GM23248 (cell line): ENCODE measurements at regions not wholly inside any gene's neighbourhood (a gene's known extent, or its start where the extent isn't known, plus 50 kb on each side); places are given as distances from the start of the nearest gene placed in this dataset.

Experiments used
- DNase-seq: peaks from one replicate; pipeline ENCODE4 v3.0.0-alpha.2; 2015
- H2AFZ ChIP-seq: fragments of 200-600 bp; sonication (generic); 2 replicates; pipeline ENCODE4 v1.6.1; 2016; ENCODE audit warnings: antibody characterized with exemption
- H3F3A ChIP-seq: fragments of 200-600 bp; sonication (generic); 2 replicates; pipeline ENCODE4 v1.6.1; 2016; ENCODE audit warnings: mild to moderate bottlenecking, antibody characterized with exemption, mixed run types; ENCODE audit not compliant: insufficient read depth
- H3K27ac ChIP-seq: fragments of 200-600 bp; sonication (generic); 2 replicates; pipeline ENCODE4 v1.5.1; 2016; ENCODE audit warnings: mild to moderate bottlenecking
- H3K27me3 ChIP-seq: fragments of 200-600 bp; sonication (generic); replicated peaks from 2 replicates; pipeline ENCODE4 v1.6.1; 2016; ENCODE audit warnings: mild to moderate bottlenecking; ENCODE audit not compliant: insufficient read depth
- H3K36me3 ChIP-seq: fragments of 200-600 bp; sonication (generic); 2 replicates; pipeline ENCODE4 v1.6.1; 2016; ENCODE audit warnings: low read depth, mild to moderate bottlenecking
- H3K4me1 ChIP-seq: fragments of 200-600 bp; sonication (generic); 2 replicates; pipeline ENCODE4 v1.6.1; 2016; ENCODE audit warnings: mild to moderate bottlenecking; ENCODE audit not compliant: insufficient read depth
- H3K4me2 ChIP-seq: fragments of 200-600 bp; sonication (generic); one replicate; pipeline ENCODE4 v1.6.1; 2016; ENCODE audit warnings: mild to moderate bottlenecking; ENCODE audit not compliant: unreplicated experiment
- H3K4me3 ChIP-seq: fragments of 200-600 bp; sonication (generic); 2 replicates; pipeline ENCODE4 v1.5.1; 2016; ENCODE audit warnings: mild to moderate bottlenecking
- H3K79me2 ChIP-seq: fragments of 200-600 bp; sonication (generic); 2 replicates; pipeline ENCODE4 v1.6.1; 2016; ENCODE audit warnings: mild to moderate bottlenecking; ENCODE audit not compliant: insufficient read depth
- H3K9ac ChIP-seq: fragments of 200-600 bp; sonication (generic); 2 replicates; pipeline ENCODE4 v1.6.1; 2016; ENCODE audit warnings: mild to moderate bottlenecking
- H3K9me2 ChIP-seq: fragments of 200-600 bp; sonication (generic); 2 replicates; pipeline ENCODE4 v1.6.1; 2016; ENCODE audit warnings: mixed run types, mild to moderate bottlenecking, moderate library complexity; ENCODE audit not compliant: insufficient read depth
- H3K9me3 ChIP-seq: fragments of 200-600 bp; sonication (generic); one replicate; pipeline ENCODE4 v1.6.1; 2017; ENCODE audit warnings: low read depth
- H4K20me1 ChIP-seq: fragments of 200-600 bp; sonication (generic); 2 replicates; pipeline ENCODE4 v1.6.0; 2016; ENCODE audit not compliant: insufficient read depth
- EZH2 ChIP-seq: fragments of 200-600 bp; sonication (generic); IDR thresholded peaks from 2 replicates; pipeline ENCODE4 v1.6.1; 2018; ENCODE audit warnings: antibody characterized with exemption, mild to moderate bottlenecking; ENCODE audit not compliant: insufficient read depth, poor library complexity, severe bottlenecking
- EZH2phosphoT487 ChIP-seq: fragments of 200-600 bp; sonication (generic); IDR thresholded peaks from 2 replicates; pipeline ENCODE4 v1.6.1; 2018; ENCODE audit warnings: antibody characterized with exemption, moderate library complexity, mild to moderate bottlenecking, low read depth; ENCODE audit not compliant: insufficient read depth
- WGBS, 2 experiments: methylation state at CpG; one replicate each; pipeline ENCODE4 v1.1.6; 2015 to 2017; ENCODE audit warnings: low lambda C conversion rate in 2 of 2, low coverage in 1 of 2; ENCODE audit errors: missing lambda C conversion rate in 2 of 2; 5-methylcytosine and 5-hydroxymethylcytosine counted together
- in situ Hi-C: fragments of 300-500 bp; cut with MboI; formaldehyde crosslinking; loops from 2 replicates; pipeline ENCODE4 v1.15.0; 2020

DNA sequence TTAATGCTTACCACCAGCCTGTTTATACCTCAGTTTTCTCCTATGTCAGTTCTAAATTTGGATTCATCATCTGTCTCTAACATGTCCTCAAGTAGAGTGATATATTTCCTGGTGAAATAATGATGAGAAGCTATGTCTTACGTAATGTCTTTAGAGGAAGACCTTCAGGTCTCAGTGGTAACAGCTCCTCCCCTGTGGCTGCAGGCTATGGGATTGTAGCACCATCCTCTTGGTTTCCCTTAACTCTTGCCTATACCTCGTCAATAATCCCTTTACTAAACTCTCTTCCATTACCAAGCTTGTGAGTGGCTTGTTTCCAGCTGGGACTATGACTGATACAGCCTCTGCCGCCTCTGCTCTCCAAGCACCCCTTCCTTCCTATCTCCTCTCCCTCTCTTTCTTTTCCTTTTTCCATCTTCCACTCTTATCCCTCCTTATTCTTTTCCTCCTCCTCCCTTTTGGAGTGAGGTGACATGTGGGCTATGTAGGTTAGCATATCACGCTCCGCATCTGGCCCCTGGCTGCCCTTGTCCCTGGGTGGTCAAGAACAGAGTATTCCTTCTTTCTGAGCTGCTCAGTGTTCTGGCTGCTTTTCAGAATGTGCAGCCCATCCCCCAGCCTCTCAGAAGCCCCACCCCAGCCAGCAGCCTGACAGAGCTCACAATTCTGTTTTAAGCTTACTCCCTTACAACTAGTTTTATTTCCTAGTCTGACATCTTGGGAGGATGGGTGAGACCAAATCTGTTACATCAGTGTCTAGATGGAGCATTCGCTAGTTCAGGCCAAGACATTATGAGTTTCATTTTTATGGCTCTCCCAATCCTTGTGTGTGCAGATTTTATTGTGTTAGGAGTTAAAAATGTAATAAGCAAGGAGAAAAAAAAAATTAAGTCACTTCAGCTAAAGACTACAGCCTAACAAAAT, 75.0 kb upstream of the RNU6-1 start:
- 9 to 11% methylated on average over 6 of the region's 6 CpGs for WGBS, 2 experiments
- H3K36me3 ChIP-seq: no peaks in the 10 kb centered on the region
- H3K4me3 ChIP-seq: no peak overlapping the region
- in situ Hi-C loops: no loop called here
- no peak overlapping the region for H3K4me2 ChIP-seq
- no peaks in the 10 kb centered on the region for H3K4me1 ChIP-seq
- H2AFZ ChIP-seq: peak overlapping the region; percentile 50
- no peak for TF ChIP-seq EZH2phosphoT487
- no peak for TF ChIP-seq EZH2
- no peaks in the 10 kb centered on the region for H4K20me1 ChIP-seq
- H3K9ac ChIP-seq: no peak overlapping the region
- H3K79me2 ChIP-seq: no peaks in the 10 kb centered on the region
- no peaks in the 10 kb centered on the region for H3K27me3 ChIP-seq
- no peaks in the 10 kb centered on the region for H3F3A ChIP-seq
- H3K9me3 ChIP-seq: no peaks in the 10 kb centered on the region
- no peak overlapping the region for H3K27ac ChIP-seq
- DNase-seq: peak; percentile 8
- H3K9me2 ChIP-seq: no peaks in the 10 kb centered on the region

DNA sequence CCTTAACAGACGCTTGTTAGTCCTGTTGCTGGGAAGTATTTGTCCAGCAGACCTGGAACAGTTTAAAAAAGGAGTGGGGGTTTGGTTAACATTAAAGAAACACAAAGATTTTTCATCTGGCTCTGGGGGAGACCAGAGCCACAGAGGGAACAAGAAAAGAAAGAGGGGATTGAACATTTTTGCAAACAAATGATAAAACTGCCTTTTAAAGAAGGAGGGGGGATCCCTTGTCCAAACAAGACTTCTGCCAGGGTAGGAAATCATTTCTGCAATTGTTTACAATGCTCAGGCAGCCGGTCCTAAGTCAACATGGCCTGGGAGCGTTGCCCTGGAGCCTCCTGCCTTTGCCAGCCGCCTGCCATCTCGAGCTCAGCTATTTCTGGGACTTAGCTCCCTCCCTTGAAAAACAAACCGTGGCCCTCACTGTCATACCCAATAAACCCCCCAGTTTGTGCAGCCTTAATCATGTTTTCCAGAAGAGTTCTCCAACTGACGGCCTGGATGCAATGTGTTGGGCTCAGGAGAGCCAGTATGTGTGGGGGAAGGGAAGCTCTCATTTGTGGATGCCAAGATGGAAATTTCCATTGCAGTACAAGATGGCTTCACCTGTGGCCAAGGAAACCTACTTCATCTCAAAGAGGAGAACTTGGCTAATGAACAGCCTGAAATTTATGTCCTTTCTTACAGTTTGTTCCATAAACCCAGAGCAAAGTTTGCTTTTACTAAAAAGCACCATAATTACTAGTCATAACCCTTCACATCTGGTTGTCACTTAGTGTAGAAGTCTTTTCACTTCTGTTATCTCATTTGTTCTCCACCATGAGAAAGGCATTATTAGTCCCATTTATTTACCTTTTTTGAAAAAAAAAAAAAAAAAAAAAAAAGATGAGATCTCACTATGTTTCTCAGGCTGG, 75.9 kb upstream of the RNU6-1 start:
- in situ Hi-C loops: no loop called here
- Histone ChIP-seq H3K9me3 (no peaks in the 10 kb centered on the region), H3K27ac (no peak overlapping the region), H3K79me2 (no peaks in the 10 kb centered on the region), H2AFZ (peak overlapping the region; percentile 50), H3K9me2 (no peaks in the 10 kb centered on the region), H3F3A (no peaks in the 10 kb centered on the region), H4K20me1 (no peaks in the 10 kb centered on the region), H3K4me2 (no peak overlapping the region), H3K36me3 (no peaks in the 10 kb centered on the region), H3K4me3 (no peak overlapping the region), H3K9ac (no peak overlapping the region), H3K27me3 (no peaks in the 10 kb centered on the region), H3K4me1 (no peaks in the 10 kb centered on the region)
- 12 to 19% methylated on average over 7 of the region's 7 CpGs for WGBS, 2 experiments
- no peak for DNase-seq
- no peak for TF ChIP-seq EZH2
- no peak for TF ChIP-seq EZH2phosphoT487

DNA sequence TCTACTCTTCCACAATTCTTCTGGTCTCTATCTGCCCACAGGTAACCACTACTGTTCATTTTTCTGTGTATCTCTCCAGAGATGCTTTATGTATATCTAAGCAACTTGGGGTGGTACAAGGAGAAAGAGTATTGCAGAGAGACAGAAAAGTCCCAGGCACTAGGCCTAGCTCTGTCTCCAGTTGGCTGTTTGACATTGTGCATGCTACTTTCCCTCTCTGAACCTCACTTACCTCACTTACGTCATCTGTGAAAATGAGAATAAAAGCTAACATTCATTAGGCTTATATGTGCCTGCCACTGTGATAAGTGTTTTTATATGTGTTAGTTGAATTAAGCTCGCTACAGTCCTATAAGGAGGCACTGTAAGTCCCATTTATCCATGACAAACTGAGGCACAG, 76.7 kb upstream of the RNU6-1 start:
- no peaks in the 10 kb centered on the region for H3K27me3 ChIP-seq
- H3K9ac ChIP-seq: no peak overlapping the region
- no peaks in the 10 kb centered on the region for H3K4me1 ChIP-seq
- H4K20me1 ChIP-seq: no peaks in the 10 kb centered on the region
- H3K9me3 ChIP-seq: no peaks in the 10 kb centered on the region
- no peaks in the 10 kb centered on the region for H3K36me3 ChIP-seq
- no peaks in the 10 kb centered on the region for H3K9me2 ChIP-seq
- no peak overlapping the region for H3K27ac ChIP-seq
- in situ Hi-C loops: no loop called here
- H3K4me3 ChIP-seq: no peak overlapping the region
- WGBS, 2 experiments: 43 to 47% methylated on average over 2 of the region's 2 CpGs
- DNase-seq: no peak
- H3F3A ChIP-seq: no peaks in the 10 kb centered on the region
- H3K79me2 ChIP-seq: no peaks in the 10 kb centered on the region
- H3K4me2 ChIP-seq: no peak overlapping the region
- H2AFZ ChIP-seq: no peak overlapping the region
- TF ChIP-seq EZH2: no peak
- no peak for TF ChIP-seq EZH2phosphoT487

DNA sequence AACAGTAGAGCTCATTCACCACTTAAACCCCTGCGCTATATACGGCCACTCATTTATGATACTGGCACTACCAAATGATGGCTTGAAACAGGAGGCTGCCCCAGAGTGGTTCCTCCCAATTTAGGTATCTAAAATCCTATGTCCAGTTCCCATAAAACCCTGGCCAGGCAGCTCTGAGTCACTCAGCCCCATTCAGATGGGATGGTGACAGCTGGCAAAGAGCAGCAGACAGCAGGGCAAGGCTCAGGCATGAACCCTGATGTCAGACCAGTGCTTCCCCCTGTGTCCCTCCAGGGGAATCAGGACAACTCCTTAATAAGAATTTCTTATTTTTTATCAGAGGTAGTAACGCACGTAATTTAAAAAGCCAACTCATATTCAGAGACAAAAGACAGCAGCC, 77.2 kb upstream of the RNU6-1 start:
- Histone ChIP-seq H3K36me3 (no peaks in the 10 kb centered on the region), H3K9ac (no peak overlapping the region), H3K27ac (no peak overlapping the region), H3F3A (no peaks in the 10 kb centered on the region), H3K4me2 (no peak overlapping the region), H3K4me3 (no peak overlapping the region), H3K9me3 (no peaks in the 10 kb centered on the region), H2AFZ (no peak overlapping the region), H3K9me2 (no peaks in the 10 kb centered on the region), H4K20me1 (no peaks in the 10 kb centered on the region), H3K4me1 (no peaks in the 10 kb centered on the region), H3K27me3 (no peaks in the 10 kb centered on the region), H3K79me2 (no peaks in the 10 kb centered on the region)
- no peak for TF ChIP-seq EZH2
- TF ChIP-seq EZH2phosphoT487: no peak
- in situ Hi-C loops: no loop called here
- DNase-seq: peak; percentile 12
- 39% methylated on average over 4 of the region's 4 CpGs for WGBS, 2 experiments
